K562 (cell line): ENCODE measurements at regions not wholly inside any gene's neighbourhood (a gene's known extent, or its start where the extent isn't known, plus 50 kb on each side); places are given as distances from the start of the nearest gene placed in this dataset.

Experiments
- ATAC-seq: fragments of 200-7000 bp; cut with Tn5 transposase; 3 replicates; pipeline ENCODE4 v1.9.1; 2020; ENCODE audit warnings: moderate library complexity
- BruUV-seq: library from RNA; stranded (reverse); fragments of 400-500 nt; replicated peaks from 2 replicates; lab custom pipeline; 2021; lab: Mats Ljungman, UMichigan
- CTCF ChIA-PET: fragments of 300-600 bp; formaldehyde crosslinking; extraction: SDS; loops from one replicate; lab custom pipeline; 2021; ENCODE audit warnings: low intra/inter-chr PET ratio; lab: Yijun Ruan, JAX
- POLR2A ChIA-PET: fragments of 300-600, 350-650 bp; sonication (Branson Sonifier 250); formaldehyde crosslinking; extraction: SDS; loops from one replicate; lab custom pipeline; 2021; ENCODE audit warnings: antibody characterized with exemption, inconsistent platforms; lab: Yijun Ruan, JAX
- DNase-seq, 4 experiments: peaks; one replicate each; pipeline versions ENCODE4 v3.0.0 to v3.0.0-alpha.2; 2011 to 2018; ENCODE audit warnings: low spot score in 3 of 4, mixed read lengths in 3 of 4; ENCODE audit errors: extremely low read depth in 1 of 4
- FAIRE-seq: peaks from 2 replicates; lab custom pipeline; 2011; peaks lifted over from hg19 to GRCh38; lab: Jason Lieb, UNC
- H2AFZ ChIP-seq: 2 replicates; pipeline ENCODE4 v1.6.0; 2011; ENCODE audit warnings: low read depth, low read length, control low read depth, inconsistent platforms
- H3K27ac ChIP-seq: fragments of 200-600 bp; 3 replicates; pipeline ENCODE4 v1.8.0; 2011; ENCODE audit warnings: low read depth, mild to moderate bottlenecking, control low read depth, inconsistent platforms, low read length, moderate library complexity, mixed read lengths; ENCODE audit errors: extremely low read depth
- H3K27me3 ChIP-seq, 2 experiments: fragments of 300-600 bp in 1 of 2; 2 replicates in 1 of 2; 3 replicates in 1 of 2; pipeline versions ENCODE4 v1.6.0 to v1.8.0; 2011; ENCODE audit warnings: inconsistent platforms in 2 of 2, low read length in 2 of 2, mild to moderate bottlenecking in 1 of 2, mixed read lengths in 1 of 2, moderate library complexity in 1 of 2; ENCODE audit not compliant: control insufficient read depth in 2 of 2, insufficient read depth in 2 of 2
- H3K36me3 ChIP-seq: fragments of 300-600 bp; 3 replicates; pipeline ENCODE4 v1.8.0; 2011; ENCODE audit warnings: mild to moderate bottlenecking, low read length, inconsistent platforms; ENCODE audit not compliant: control insufficient read depth, insufficient read depth
- H3K4me1 ChIP-seq, 2 experiments: fragments of 200-600 bp in 1 of 2; replicated peaks in 1 of 2; 2 replicates in 1 of 2; 3 replicates in 1 of 2; pipeline versions ENCODE4 v1.5.1 to v1.8.0; 2011; ENCODE audit warnings: inconsistent platforms in 2 of 2, low read length in 2 of 2, mild to moderate bottlenecking in 1 of 2, mixed read lengths in 1 of 2, moderate library complexity in 1 of 2; ENCODE audit not compliant: control insufficient read depth in 2 of 2, insufficient read depth in 2 of 2
- H3K4me2 ChIP-seq: 2 replicates; pipeline ENCODE4 v1.6.1; 2011; ENCODE audit warnings: low read length, control low read depth, inconsistent platforms, mixed read lengths; ENCODE audit not compliant: insufficient read depth
- H3K4me3 ChIP-seq: fragments of 200-600 bp; sonication (generic), shearing (Covaris generic); 2 replicates; pipeline ENCODE4 v1.5.1; 2016; ENCODE audit warnings: control low read depth, inconsistent platforms
- H3K79me2 ChIP-seq: fragments of 200-600 bp; 3 replicates; pipeline ENCODE4 v1.8.0; 2011; ENCODE audit warnings: low read length, inconsistent platforms; ENCODE audit not compliant: control insufficient read depth, insufficient read depth
- H3K9ac ChIP-seq, 2 experiments: 2 replicates each; pipeline versions ENCODE4 v1.6.0 to v1.6.1; 2011; ENCODE audit warnings: low read depth in 2 of 2, low read length in 2 of 2, control low read depth in 1 of 2, inconsistent platforms in 1 of 2, mild to moderate bottlenecking in 1 of 2, mixed read lengths in 1 of 2; ENCODE audit not compliant: insufficient read depth in 1 of 2
- H3K9me1 ChIP-seq: one replicate; pipeline ENCODE4 v1.6.0; 2011; ENCODE audit warnings: inconsistent platforms, mild to moderate bottlenecking, low read length, moderate library complexity; ENCODE audit not compliant: control insufficient read depth, insufficient read depth
- H3K9me3 ChIP-seq: replicated peaks from 2 replicates; pipeline ENCODE4 v1.5.1; 2011; ENCODE audit warnings: low read depth, low read length, inconsistent platforms; ENCODE audit not compliant: control insufficient read depth, insufficient read depth
- H4K20me1 ChIP-seq: replicated peaks from 2 replicates; pipeline ENCODE4 v1.6.1; 2011; ENCODE audit warnings: low read length, inconsistent platforms, mixed read lengths; ENCODE audit not compliant: control insufficient read depth, insufficient read depth
- DIDO1 ChIP-seq: fragments of 450-650 bp; IDR thresholded peaks from 2 replicates; pipeline ENCODE4 v1.6.1; 2016; ENCODE audit warnings: low read depth, missing biosample characterization, missing genetic modification characterization
- FOXK1 ChIP-seq: sonication (generic); formaldehyde crosslinking; IDR thresholded peaks from 2 replicates; pipeline ENCODE4 v1.8.0; 2022; ENCODE audit warnings: missing genetic modification reagents, mild to moderate bottlenecking, borderline replicate concordance
- HCFC1 ChIP-seq: IDR thresholded peaks from 2 replicates; pipeline ENCODE4 v1.6.1; 2012; ENCODE audit warnings: low read depth, low read length, improper control_type of control experiment
- JUN ChIP-seq, 2 experiments: sonication (generic) in 1 of 2; formaldehyde crosslinking in 1 of 2; IDR thresholded peaks; 2 replicates each; pipeline versions ENCODE4 v1.6.1 to v1.8.0; 2012 to 2022; ENCODE audit warnings: borderline replicate concordance in 2 of 2, mild to moderate bottlenecking in 2 of 2, improper control_type of control experiment in 1 of 2, low read depth in 1 of 2, low read length in 1 of 2, missing genetic modification reagents in 1 of 2
- KLF13 ChIP-seq: fragments of 450-650 bp; IDR thresholded peaks from 2 replicates; pipeline ENCODE4 v1.6.1; 2016; ENCODE audit warnings: missing genetic modification characterization, low read depth, mild to moderate bottlenecking, missing compliant biosample characterization, moderate library complexity, borderline replicate concordance
- NR0B1 ChIP-seq: fragments of 450-650 bp; IDR thresholded peaks from one replicate; pipeline ENCODE4 v1.6.1; 2018; ENCODE audit warnings: mild to moderate bottlenecking, moderate library complexity; ENCODE audit not compliant: partially characterized antibody
- USF2 ChIP-seq: sonication (generic); formaldehyde crosslinking; IDR thresholded peaks from 2 replicates; pipeline ENCODE4 v1.5.0; 2020; ENCODE audit warnings: missing genetic modification reagents
- ZNF134 ChIP-seq: fragments of 250-450 bp; sonication (Bioruptor Pico); conservative IDR thresholded peaks from 2 replicates; pipeline ENCODE4 v1.4.0; 2020
- WGBS: fragments of 100-300 bp; shearing (Covaris generic); methylation state at CpG from one replicate; pipeline ENCODE4 v1.1.6; 2016; ENCODE audit warnings: low coverage, mixed read lengths; ENCODE audit not compliant: insufficient coverage; ENCODE audit errors: missing lambda C conversion rate; 5-methylcytosine and 5-hydroxymethylcytosine counted together
- in situ Hi-C: fragments of 300-500 bp; cut with MboI; formaldehyde crosslinking; loops from 4 replicates; pipeline ENCODE4 v1.15.0; 2018; ENCODE audit warnings: inconsistent platforms, mixed read lengths
- intact Hi-C: fragments of 100-400 bp; cut with micrococcal nuclease; formaldehyde crosslinking; loops from 2 replicates; pipeline ENCODE4 v1.14.2; 2022

DNA sequence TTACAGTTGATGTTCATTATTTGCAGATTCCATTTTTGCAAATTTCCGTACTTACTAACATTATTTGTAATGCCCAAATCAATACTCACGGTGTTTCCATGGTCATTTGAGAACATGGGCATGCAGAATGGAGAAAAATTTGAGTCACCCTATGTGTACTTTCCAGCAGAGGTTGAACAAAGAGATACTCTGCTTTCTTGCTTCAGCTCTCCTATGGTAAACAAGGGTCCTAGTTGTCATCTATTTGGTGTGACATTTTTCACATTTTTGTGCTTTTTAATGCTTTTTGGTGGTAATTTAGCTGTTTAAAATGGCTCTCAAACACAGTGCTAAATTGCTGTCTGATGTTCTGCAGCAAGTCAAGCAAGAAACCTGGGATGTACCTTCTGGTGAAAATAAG, 444.4 kb upstream of the CELF4 start:
- Histone ChIP-seq H3K27me3 (no peaks in the 10 kb centered on the region), H3K4me2 (no peak overlapping the region), H3K79me2 (no peaks in the 10 kb centered on the region), H3K4me3 (no peak overlapping the region), H3K27ac (no peak overlapping the region), H3K4me1 (no peaks in the 10 kb centered on the region), H3K9me3 (no peaks in the 10 kb centered on the region; the same call in 1 of the 2 replicates), H3K36me3 (no peaks in the 10 kb centered on the region), H2AFZ (no peak overlapping the region), H4K20me1 (no peaks in the 10 kb centered on the region), H3K9ac (no peak overlapping the region), H3K9me1 (no peaks in the 10 kb centered on the region)
- intact Hi-C loops (no loop called here), in situ Hi-C loops (no loop called here)
- TF ChIP-seq ZNF134 (CRISPR knock-in tag) (no peak), NR0B1 (no peak), HCFC1 (no peak), USF2 (CRISPR knock-in tag) (no peak), JUN (IDR thresholded peaks at IDR 0.05; ENCODE audit: borderline replicate concordance, low read depth, low read length) (no peak), JUN (CRISPR knock-in tag; IDR thresholded peaks at IDR 0.05; ENCODE audit: borderline replicate concordance) (no peak), DIDO1 (tag) (no peak), KLF13 (tag) (no peak), FOXK1 (CRISPR knock-in tag) (no peak)
- ChIA-PET POLR2A (no interaction called here), CTCF (no interaction called here)
- DNase-seq, result no peak
- no TSS peak for BruUV-seq
- ATAC-seq, result no peak
- no peak for FAIRE-seq
- WGBS, result 0% methylated on average over 2 of the region's 2 CpGs
